Cardiac septum (tissue), 1 donor: ENCODE measurements at regions not wholly inside any gene's neighbourhood (a gene's known extent, or its start where the extent isn't known, plus 50 kb on each side); places are given as distances from the start of the nearest gene placed in this dataset.

Experiments used
- DNase-seq: peaks from one replicate; pipeline ENCODE4 v3.0.0-alpha.2; 2020; ENCODE audit warnings: low spot score
- intact Hi-C: fragments of 100-400 bp; cut with DNase I; formaldehyde crosslinking; loops from one replicate; pipeline ENCODE4 v1.14.0; 2022
- donor health status: DM: no; HTN: no; CAD: no.

DNA sequence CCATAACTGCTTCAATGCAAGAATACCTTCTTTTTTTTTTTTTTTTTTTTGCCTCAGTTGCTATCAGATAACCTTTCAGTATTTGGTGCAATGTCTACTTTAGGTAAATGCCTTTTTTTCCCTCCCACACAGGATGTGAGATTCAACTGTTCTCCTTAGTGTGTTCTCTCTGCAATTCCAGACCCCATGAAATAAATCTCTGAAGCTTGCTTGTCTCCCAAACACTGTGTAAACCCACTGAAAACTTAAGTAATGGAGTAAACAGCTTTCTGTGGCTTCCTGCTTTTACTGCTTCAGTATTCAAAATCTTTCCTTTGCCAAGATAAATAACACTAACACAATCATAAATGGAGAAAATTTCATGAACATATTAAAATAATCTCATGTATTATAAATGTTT is 55.8 kb upstream of the CLEC14A start:
- no peak for DNase-seq
- intact Hi-C loops: loop anchor here (2.0 kb wide), 1 partner anchor 55 kb away; the partner anchor contains the start of gene CLEC14A

DNA sequence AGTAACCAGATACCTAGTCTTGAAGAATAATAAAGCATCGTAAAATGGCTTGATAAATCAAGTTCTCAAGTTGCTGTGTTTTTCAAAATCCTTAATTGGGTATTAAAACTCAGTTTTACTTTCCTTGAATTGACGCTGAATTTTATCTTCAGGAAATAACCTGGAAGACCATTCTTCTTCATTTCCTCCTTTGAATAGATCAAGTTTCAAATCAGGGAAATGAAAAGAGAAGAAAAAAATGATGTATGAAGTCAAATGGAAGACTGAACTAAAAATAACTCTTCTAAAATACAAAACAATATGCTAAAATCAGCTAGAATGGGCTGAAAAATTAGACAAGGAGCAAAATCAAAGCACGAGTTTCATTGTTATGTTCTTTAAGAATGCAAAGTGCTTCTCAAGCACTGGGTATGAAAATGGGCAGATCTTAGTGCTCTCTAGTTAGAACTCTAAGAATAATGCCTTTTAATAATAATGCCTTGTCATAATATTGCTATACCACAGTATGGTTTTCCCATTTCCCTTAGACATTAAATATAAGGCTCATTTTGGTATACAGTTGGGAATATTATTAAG is 54.6 kb upstream of the CLEC14A start:
- no peak for DNase-seq
- intact Hi-C loops: loop anchor here (2.0 kb wide), 1 partner anchor 54 kb away; the partner anchor contains the start of gene CLEC14A

GRCh38 chr14:38309522-38310277 is 53.8 kb upstream of the CLEC14A start:
- no peak for DNase-seq
- intact Hi-C loops: loop anchor here (2.0 kb wide), 1 partner anchor 53 kb away; the partner anchor contains the start of gene CLEC14A
